OCI-LY7 (cell line): ENCODE measurements at regions not wholly inside any gene's neighbourhood (a gene's known extent, or its start where the extent isn't known, plus 50 kb on each side); places are given as distances from the start of the nearest gene placed in this dataset.

Experiments used
- EZH2phosphoT487 ChIP-seq: fragments of 200-600 bp; sonication (generic); IDR thresholded peaks from 2 replicates; pipeline ENCODE4 v1.6.1; 2018; ENCODE audit warnings: low read depth, borderline replicate concordance, mild to moderate bottlenecking, mixed run types, antibody characterized with exemption, low read length, moderate library complexity, mixed read lengths
- TF ChIP-seq, protein P1 (sequence below): fragments of 200-600 bp; sonication (generic); conservative IDR thresholded peaks from 2 replicates; pipeline ENCODE4 v1.5.1; 2014; ENCODE audit warnings: mild to moderate bottlenecking, antibody characterized with exemption, low read length, moderate library complexity, mixed read lengths

DNA sequence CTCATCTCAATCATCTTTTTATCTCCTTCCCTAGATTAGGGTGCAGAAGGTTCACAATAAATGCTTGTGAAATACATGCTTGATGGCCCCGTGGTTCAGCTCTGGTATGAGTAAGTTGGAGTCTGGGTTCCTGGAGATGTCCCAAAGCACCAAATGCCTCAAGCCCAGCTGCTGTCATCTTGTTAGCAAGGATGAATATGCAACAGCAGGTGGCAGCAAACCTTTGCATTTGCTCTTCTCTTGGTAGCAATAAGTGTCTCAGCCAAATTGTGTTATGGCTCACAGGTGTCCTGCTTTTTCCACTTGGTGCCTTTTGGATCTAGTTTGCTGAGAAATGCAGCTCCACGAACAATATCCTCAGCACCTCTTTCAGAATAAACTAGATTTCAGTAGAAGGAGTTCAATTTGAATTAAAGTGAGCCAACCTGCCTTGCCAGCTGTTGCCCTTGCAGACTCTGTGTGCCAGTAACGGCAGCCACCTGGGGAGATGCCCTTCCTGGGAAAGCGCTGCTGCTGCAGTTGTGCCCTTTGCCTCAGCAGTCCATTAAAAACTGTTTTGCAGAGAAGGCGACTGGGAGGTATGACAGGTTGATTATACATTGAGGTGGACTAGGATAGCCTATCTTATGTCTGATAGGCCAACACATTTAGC is 417.3 kb downstream of the SNAPC1 start:
- TF ChIP-seq, protein P1, sequence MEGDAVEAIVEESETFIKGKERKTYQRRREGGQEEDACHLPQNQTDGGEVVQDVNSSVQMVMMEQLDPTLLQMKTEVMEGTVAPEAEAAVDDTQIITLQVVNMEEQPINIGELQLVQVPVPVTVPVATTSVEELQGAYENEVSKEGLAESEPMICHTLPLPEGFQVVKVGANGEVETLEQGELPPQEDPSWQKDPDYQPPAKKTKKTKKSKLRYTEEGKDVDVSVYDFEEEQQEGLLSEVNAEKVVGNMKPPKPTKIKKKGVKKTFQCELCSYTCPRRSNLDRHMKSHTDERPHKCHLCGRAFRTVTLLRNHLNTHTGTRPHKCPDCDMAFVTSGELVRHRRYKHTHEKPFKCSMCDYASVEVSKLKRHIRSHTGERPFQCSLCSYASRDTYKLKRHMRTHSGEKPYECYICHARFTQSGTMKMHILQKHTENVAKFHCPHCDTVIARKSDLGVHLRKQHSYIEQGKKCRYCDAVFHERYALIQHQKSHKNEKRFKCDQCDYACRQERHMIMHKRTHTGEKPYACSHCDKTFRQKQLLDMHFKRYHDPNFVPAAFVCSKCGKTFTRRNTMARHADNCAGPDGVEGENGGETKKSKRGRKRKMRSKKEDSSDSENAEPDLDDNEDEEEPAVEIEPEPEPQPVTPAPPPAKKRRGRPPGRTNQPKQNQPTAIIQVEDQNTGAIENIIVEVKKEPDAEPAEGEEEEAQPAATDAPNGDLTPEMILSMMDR = peak; percentile 75
- no peak for TF ChIP-seq EZH2phosphoT487
